GM06990 (cell line): ENCODE measurements at regions not wholly inside any gene's neighbourhood (a gene's known extent, or its start where the extent isn't known, plus 50 kb on each side); places are given as distances from the start of the nearest gene placed in this dataset.

ENCODE experiments used
- DNase-seq: peaks from one replicate; pipeline ENCODE4 v3.0.0-alpha.2; 2011; ENCODE audit not compliant: insufficient read length; ENCODE audit errors: extremely low read depth
- H3K27me3 ChIP-seq: replicated peaks from 2 replicates; pipeline ENCODE4 v1.6.0; 2011; ENCODE audit warnings: low read length; ENCODE audit not compliant: control insufficient read depth, insufficient read depth
- H3K36me3 ChIP-seq: 2 replicates; pipeline ENCODE4 v1.5.1; 2011; ENCODE audit warnings: low read length; ENCODE audit not compliant: control insufficient read depth, insufficient read depth
- H3K4me3 ChIP-seq: replicated peaks from 2 replicates; pipeline ENCODE4 v1.5.1; 2011; ENCODE audit warnings: low read depth, mild to moderate bottlenecking, control low read depth, low read length
- TF ChIP-seq, protein P1 (sequence below): IDR thresholded peaks from 2 replicates; pipeline ENCODE4 v1.5.1; 2011; ENCODE audit warnings: low read length, control low read depth, mild to moderate bottlenecking, inconsistent platforms; ENCODE audit not compliant: insufficient read depth, poor library complexity, severe bottlenecking

DNA sequence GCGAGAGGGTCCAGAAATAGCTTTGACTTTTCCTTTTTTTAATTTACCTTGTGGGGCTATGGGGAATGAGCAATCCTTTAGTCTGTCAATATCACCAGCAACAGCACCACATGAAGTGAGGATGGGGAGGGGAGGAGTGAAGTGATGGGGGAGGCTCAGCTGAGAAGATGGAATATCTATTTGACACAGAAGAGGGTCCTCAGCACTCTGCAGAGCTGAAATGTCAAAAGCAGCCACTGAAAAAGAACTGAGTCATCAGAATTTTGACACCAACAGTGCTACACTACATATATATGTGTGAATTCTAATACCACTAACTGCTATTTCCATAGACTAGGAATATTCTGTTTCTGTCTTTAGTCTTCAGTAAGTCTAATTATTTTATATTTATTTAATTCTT lies 427.0 kb upstream of the PBX1 start:
- no peak for DNase-seq
- H3K4me3 ChIP-seq, result no peak overlapping the region
- TF ChIP-seq, protein P1, sequence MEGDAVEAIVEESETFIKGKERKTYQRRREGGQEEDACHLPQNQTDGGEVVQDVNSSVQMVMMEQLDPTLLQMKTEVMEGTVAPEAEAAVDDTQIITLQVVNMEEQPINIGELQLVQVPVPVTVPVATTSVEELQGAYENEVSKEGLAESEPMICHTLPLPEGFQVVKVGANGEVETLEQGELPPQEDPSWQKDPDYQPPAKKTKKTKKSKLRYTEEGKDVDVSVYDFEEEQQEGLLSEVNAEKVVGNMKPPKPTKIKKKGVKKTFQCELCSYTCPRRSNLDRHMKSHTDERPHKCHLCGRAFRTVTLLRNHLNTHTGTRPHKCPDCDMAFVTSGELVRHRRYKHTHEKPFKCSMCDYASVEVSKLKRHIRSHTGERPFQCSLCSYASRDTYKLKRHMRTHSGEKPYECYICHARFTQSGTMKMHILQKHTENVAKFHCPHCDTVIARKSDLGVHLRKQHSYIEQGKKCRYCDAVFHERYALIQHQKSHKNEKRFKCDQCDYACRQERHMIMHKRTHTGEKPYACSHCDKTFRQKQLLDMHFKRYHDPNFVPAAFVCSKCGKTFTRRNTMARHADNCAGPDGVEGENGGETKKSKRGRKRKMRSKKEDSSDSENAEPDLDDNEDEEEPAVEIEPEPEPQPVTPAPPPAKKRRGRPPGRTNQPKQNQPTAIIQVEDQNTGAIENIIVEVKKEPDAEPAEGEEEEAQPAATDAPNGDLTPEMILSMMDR, result no peak
- H3K36me3 ChIP-seq, result no peaks in the 10 kb centered on the region
- no peaks in the 10 kb centered on the region for H3K27me3 ChIP-seq

DNA sequence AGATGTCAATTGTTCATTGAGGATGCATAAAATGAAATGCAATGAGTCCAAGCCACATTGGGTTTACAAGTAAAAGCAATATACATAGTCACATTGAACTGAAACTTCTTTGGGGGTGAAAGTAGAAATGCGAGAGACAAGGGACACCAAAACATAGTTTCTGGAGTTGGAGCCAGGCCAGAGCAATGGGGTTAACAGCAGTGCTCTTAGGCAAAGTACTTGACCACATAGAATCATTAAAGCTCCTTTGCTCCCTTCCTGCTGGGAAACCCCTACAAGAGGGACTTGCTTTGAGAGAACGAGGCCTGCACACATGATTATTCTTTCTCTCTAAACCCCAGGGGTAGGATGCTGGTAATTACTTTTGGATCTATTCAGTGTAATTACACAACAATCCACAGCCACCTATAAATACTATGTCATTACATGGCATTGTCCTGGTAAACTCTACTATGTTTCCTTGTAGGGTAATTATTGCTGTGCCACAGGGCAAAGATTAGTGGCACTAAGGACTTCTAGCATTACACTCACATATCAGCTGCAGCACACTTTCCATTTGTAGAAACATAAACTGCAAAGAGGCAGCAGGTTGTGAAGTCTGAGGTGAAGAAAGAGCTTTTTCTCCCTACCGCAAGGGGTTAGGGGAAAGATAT lies 421.6 kb upstream of the PBX1 start:
- Histone ChIP-seq H3K27me3 (no peaks in the 10 kb centered on the region), H3K36me3 (no peaks in the 10 kb centered on the region), H3K4me3 (no peak overlapping the region)
- no peak for DNase-seq
- TF ChIP-seq, protein P1, result no peak

DNA sequence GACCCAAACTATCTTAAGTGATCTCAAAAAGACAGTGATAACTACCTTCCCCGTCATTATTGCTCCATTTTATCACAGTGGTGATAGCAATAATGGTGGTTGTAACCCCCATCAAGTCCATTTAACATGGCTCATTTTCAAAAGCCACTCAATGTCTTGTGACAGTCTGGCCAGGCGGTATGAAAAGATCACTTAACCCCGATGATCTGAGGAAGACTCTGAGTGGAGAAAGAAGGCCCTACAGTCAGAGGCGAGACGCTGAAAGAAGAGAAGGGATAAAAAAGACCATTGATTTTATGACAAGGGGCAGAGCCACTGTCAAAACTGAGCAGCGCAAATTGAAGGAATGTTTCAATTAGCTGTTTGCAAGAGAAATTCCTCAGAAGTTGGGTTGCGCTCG lies 417.2 kb upstream of the PBX1 start:
- H3K27me3 ChIP-seq, result no peaks in the 10 kb centered on the region
- H3K4me3 ChIP-seq, result no peak overlapping the region
- DNase-seq, result no peak
- no peaks in the 10 kb centered on the region for H3K36me3 ChIP-seq
- TF ChIP-seq, protein P1, result no peak

DNA sequence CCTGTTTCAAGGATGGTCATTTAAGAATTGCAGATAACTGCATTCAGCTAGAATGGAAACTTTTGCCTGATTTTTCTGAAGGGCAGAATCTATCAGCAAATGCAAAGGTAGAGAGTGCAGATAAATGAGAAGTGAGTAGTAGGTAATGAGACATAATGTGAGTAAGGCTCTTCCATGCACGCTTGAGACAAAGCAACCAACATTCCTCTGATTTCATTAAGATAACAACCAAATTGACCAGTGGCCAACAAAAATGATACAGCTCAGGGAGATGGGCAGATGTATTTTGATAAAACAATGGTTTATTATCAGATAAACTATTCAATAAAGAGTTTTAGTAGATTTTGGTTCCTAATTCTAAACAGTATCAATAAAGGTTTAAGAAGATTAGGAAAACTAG lies 404.4 kb upstream of the PBX1 start:
- DNase-seq, result no peak
- TF ChIP-seq, protein P1, result no peak
- H3K36me3 ChIP-seq, result no peaks in the 10 kb centered on the region
- no peaks in the 10 kb centered on the region for H3K27me3 ChIP-seq
- H3K4me3 ChIP-seq, result no peak overlapping the region

DNA sequence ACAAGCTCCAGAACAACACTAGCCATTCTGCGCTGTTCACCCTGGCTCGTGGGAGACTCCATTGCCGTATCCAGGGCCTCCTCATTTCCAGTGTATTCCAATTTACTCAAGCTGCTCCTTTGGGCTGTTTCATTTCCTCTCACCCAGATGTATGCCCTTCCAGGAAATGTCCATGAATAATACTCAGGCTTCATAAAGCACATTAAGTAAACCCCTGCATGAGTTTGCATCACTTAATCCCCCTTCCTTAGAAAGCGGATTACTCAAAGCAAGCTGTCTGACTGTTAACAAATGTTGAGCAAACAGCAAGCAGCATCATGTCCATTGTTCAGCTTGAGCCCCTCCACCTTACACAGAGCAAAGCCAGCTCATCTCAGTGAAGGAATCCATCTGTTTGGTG lies 403.6 kb upstream of the PBX1 start:
- Histone ChIP-seq H3K4me3 (no peak overlapping the region), H3K36me3 (no peaks in the 10 kb centered on the region), H3K27me3 (no peaks in the 10 kb centered on the region)
- DNase-seq, result no peak
- TF ChIP-seq, protein P1, result no peak
